Kidney epithelial cell (primary cell): ENCODE measurements at regions not wholly inside any gene's neighbourhood (a gene's known extent, or its start where the extent isn't known, plus 50 kb on each side); places are given as distances from the start of the nearest gene placed in this dataset.

Experiments used
- DNase-seq: peaks from one replicate; pipeline ENCODE4 v3.0.0-alpha.2; 2010; ENCODE audit warnings: low read depth
- H3K27me3 ChIP-seq: 2 replicates; pipeline ENCODE4 v1.6.0; 2011; ENCODE audit warnings: low read length; ENCODE audit not compliant: control insufficient read depth, insufficient read depth
- H3K36me3 ChIP-seq: 2 replicates; pipeline ENCODE4 v1.5.1; 2011; ENCODE audit warnings: low read length; ENCODE audit not compliant: control insufficient read depth, insufficient read depth
- H3K4me3 ChIP-seq: 2 replicates; pipeline ENCODE4 v1.5.1; 2011; ENCODE audit warnings: low read depth, mild to moderate bottlenecking, control low read depth, low read length
- CTCF ChIP-seq: IDR thresholded peaks from 2 replicates; pipeline ENCODE4 v1.5.1; 2011; ENCODE audit warnings: mild to moderate bottlenecking, moderate library complexity, low read length, control low read depth, inconsistent platforms; ENCODE audit not compliant: insufficient read depth, poor library complexity, severe bottlenecking

- Histone ChIP-seq H3K4me3 (no peak overlapping the region), H3K36me3 (no peaks in the 10 kb centered on the region), H3K27me3 (no peaks in the 10 kb centered on the region)
- no peak for TF ChIP-seq CTCF
- DNase-seq: no peak
Observed at GRCh38 chr6:44715188-44715587, 327.7 kb downstream of the CDC5L start.

GRCh38 chr6:44715925-44716324, 328.4 kb downstream of the CDC5L start:
- Histone ChIP-seq H3K36me3 (no peaks in the 10 kb centered on the region), H3K27me3 (no peaks in the 10 kb centered on the region), H3K4me3 (no peak overlapping the region)
- TF ChIP-seq CTCF: no peak
- DNase-seq: no peak

GRCh38 chr6:44717431-44717830, 329.9 kb downstream of the CDC5L start:
- Histone ChIP-seq H3K4me3 (no peak overlapping the region), H3K36me3 (no peaks in the 10 kb centered on the region), H3K27me3 (no peaks in the 10 kb centered on the region)
- no peak for TF ChIP-seq CTCF
- DNase-seq: no peak

GRCh38 chr6:44721954-44722578, 334.6 kb downstream of the CDC5L start:
- Histone ChIP-seq H3K27me3 (no peaks in the 10 kb centered on the region), H3K4me3 (no peak overlapping the region), H3K36me3 (no peaks in the 10 kb centered on the region)
- DNase-seq: no peak
- TF ChIP-seq CTCF: no peak

- Histone ChIP-seq H3K4me3 (no peak overlapping the region), H3K36me3 (no peaks in the 10 kb centered on the region), H3K27me3 (no peaks in the 10 kb centered on the region)
- no peak for DNase-seq
- TF ChIP-seq CTCF: no peak
Observed at GRCh38 chr6:44722736-44723135, 335.2 kb downstream of the CDC5L start.

- TF ChIP-seq CTCF: no peak
- H3K36me3 ChIP-seq: no peaks in the 10 kb centered on the region
- H3K4me3 ChIP-seq: no peak overlapping the region
- no peaks in the 10 kb centered on the region for H3K27me3 ChIP-seq
- no peak for DNase-seq
Observed at GRCh38 chr6:44723439-44724197, 336.1 kb downstream of the CDC5L start.
